HG03378 (cell line): ENCODE measurements at regions not wholly inside any gene's neighbourhood (a gene's known extent, or its start where the extent isn't known, plus 50 kb on each side); places are given as distances from the start of the nearest gene placed in this dataset.

ENCODE experiments used
- ATAC-seq: cut with Tn5 transposase; IDR thresholded peaks from one replicate; pipeline ENCODE4 v1.9.1; 2021; ENCODE audit warnings: mild to moderate bottlenecking, moderate library complexity; ENCODE audit not compliant: unreplicated experiment

- no peak for ATAC-seq
These were observed 546.5 kb upstream of the SEMA3D start for GRCh38 chr7:85733169-85733915.

GRCh38 chr7:85730012-85730411, 543.2 kb upstream of the SEMA3D start:
- no peak for ATAC-seq

DNA sequence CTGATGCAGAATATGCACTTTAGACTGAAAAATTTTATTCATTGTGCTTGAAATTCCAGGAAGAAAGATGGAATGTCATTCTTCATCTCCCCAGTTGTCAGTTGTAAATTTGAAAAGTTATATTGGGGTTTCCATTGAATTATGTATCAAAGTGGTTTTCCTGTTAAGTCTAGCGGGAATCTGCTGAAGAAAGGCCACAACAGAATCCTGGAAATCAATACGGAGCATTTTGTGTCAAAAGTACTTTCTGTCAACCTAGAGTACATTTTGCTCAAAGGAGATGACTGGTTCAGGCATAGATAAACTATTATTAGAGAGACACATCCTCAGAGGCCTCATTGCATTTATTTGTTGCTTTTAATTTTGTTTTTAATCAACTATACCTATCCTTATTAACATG, 538.2 kb upstream of the SEMA3D start:
- no peak for ATAC-seq

DNA sequence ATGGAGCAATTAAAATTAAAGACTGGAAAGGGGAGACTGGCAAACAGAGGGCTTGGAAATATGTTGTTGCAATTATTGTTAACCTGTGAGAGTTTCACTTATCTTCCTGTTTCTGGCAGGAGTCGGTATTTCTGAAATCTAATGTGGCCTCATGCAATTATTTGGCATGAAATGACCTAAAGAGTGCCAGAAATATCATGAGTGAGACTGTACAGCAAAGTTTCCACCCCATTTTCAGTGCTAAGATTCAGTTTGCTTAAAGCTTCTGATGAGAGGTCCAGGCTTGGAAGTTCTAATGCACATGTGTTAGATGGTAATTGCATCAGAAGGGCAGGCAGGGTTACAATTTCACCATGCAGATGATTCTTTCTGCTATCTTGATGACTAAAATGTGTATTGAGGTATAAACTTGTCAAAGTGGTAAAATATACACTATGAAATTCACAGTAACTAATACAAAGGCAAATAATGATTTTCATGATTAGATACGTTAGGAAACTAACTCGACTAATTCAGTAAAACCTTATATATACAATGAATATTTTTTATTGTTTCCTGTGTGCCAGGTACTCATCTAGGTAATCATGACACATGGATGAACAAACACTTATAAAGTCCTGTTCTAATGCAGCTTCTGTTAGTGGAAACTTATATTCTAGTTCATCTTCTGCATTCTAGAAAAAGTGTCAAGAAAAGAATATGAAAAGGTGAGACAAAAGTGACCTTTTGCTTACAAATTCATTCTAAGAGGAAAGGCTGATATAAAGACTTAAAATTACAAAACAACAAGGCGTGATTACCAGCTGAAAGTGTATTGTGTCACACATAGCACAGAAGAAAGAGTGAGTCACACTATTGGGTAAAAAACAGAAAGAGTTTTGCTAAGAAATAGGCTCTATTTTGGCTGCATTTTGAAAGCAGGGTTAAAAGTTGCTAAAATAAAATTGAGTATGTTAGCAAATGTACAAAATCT, 533.4 kb upstream of the SEMA3D start:
- ATAC-seq = no peak

DNA sequence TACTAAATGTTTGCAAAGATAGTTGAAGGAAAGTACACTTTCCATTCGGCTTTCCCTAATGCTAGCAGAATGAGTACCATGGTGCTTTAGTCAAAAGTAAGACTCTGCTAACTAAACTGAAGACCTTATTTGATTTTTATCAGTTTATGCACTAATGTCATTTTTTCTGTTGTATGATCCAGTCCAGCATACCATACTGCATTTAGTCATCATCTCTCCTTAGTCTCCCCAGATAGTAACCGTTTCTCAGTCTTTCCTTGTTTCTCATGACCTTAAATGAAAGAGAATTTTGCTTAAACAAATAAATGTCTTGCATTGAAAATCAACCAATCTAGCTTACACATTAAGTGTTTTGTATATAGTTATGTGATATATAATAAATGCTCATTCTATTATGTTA, 529.5 kb upstream of the SEMA3D start:
- no peak for ATAC-seq

DNA sequence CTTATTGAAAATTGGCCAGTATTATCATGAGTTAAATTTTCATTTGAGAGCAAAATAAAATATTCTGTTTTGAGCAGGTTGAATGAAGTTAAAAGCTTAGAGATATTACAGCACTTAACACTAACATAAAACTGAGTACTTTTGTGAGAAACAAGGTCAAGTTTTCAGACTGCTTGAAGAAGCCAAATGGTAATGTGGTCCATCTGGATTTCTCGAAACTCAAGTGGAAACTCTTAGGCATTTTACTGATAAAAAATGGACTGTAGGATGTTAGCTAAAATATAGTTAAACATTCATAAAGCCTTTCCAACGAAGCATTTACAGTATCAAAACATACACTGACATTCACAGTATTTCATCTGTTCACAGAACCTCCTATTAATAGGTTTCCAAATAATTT, 528.1 kb upstream of the SEMA3D start:
- ATAC-seq = no peak

DNA sequence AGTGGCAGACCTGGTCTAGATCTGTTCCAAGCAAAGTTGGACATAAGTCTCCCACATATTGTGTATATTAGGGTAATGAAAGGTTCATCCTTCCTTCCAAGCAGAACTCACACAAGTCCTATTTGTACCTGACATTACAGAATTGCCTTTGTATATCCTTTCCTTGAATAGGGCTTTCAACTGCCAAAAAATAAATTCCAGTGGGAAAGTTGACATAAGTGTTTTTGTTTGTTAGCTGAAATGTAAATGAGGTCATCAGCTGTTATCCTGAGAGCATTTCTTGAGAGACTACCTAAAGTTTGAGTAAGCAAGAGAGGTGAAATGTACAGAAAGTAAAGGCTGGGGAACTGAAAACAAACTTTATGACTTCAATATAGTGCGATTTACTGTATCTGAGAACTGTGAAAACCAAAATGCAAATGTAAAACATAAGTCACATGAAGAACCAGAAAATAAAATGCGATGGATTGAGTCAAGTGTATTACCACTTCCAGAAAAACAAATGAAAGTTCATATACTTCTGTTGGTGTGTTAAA, 527.3 kb upstream of the SEMA3D start:
- ATAC-seq = no peak

DNA sequence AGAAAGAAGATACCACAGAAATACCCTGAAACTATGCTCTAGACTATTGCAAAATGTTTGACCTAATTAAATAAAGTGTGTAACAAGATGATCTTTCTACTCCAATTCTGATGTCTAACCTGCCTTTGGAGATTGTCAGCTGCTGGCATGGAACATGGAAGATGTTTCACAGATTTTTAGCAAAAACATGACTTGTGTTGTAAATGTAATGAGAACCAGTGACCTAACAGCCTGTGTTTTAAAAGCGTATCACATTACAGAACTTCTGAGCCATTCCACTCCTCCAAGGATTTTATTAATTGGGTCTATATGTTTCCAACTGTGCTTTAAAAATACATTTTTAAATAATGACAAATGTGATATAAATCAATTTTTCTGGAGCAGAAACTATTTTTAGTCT, 526.3 kb upstream of the SEMA3D start:
- ATAC-seq = no peak

DNA sequence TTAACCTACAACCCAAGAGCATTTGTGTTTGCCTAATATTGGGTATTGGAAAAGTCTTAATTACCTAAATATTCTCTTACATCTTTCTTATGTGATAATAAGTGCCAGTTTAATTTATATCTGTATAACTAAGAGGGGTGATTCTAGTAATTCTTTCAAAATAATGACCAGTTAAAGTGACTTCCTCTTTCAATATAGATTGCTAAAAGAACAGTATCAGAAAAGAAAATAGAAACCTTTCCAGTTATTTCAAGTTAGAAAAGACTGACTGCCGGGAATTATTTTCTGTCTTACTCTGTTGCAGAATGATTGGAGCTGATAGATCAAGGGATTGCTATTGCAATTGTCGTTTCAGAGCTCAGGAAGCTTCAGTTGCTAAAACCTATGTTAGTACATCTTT, 525.0 kb upstream of the SEMA3D start:
- no peak for ATAC-seq

- ATAC-seq = no peak
These were observed 524.1 kb upstream of the SEMA3D start for GRCh38 chr7:85710960-85711359.

DNA sequence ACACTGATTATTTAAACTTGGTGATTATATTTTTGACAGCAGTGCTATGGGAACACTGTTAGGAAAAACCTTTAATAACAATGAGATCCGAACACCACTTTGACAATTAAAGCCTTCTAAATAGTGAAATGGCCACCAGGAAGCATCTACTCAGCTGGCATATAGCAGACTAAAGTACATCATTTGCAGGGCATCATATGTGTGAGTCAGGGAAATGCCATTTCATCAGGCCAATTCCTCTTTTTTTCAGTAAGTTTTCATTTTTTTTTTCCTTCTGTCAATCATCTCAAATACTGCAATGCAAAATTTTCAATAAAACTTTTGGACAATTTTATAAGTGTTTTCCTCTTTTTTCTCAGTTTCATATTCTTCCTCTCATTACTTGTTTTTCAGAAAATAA, 521.4 kb upstream of the SEMA3D start:
- no peak for ATAC-seq

- ATAC-seq = no peak
These were observed 518.2 kb upstream of the SEMA3D start for GRCh38 chr7:85705076-85705475.

GRCh38 chr7:85703251-85704010, 516.6 kb upstream of the SEMA3D start:
- no peak for ATAC-seq

DNA sequence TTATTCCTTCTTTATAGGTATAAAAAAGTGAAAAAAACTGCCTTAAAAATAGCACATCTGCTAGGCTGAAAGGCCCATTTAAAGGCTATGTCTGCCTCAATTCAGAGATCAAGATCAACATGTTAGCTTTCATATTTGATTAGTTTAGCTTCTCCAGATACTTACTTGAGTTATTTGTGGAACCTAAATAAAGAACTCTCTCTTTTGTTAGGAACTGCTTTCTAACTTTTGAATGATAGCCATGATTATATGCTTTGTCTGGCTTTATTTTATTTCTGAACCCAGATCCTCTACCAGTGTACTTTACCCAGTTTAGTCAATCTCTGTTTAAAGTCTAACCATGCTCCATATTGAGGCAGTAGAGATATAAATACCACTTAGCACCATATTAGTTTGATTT, 515.5 kb upstream of the SEMA3D start:
- no peak for ATAC-seq

DNA sequence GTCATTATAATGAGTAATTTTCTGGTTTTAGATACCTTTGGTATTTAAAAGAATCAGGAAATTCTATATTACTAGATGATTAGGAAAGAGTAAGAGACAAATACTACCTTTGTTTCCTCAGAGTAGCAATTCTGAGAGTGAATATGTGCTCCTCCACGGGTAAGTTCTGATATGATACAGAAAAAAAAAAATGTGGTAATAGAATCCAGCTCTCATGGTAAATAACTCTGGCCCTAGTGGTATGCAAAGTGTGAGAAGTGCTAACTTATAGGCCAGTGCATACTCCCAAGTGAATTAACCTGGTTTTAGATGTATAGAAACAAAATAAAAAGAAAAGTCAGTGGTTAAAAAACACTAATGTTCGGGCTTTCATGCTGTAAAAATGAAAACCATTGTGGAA, 512.6 kb upstream of the SEMA3D start:
- ATAC-seq = no peak

DNA sequence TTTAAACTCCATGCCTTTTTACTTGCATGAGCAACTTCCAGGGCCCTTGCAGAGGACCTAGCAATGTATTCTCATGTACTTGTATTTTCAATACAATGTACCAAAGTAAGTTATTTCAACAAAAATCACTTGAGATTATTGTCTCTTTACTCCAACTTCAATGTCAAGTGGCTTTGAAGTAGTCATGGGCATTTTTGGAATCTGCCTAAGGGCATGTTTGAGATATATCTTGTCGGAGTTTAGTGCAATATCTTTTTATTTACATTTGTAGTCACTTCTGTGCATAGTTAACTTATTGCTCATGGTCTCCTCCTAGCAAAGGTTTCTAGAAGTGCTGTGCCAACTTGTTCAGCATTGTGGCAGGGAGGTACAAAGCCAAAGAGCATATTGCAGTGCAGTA, 508.7 kb upstream of the SEMA3D start:
- no peak for ATAC-seq

- no peak for ATAC-seq
These were observed 508.2 kb upstream of the SEMA3D start for GRCh38 chr7:85695041-85695440.

DNA sequence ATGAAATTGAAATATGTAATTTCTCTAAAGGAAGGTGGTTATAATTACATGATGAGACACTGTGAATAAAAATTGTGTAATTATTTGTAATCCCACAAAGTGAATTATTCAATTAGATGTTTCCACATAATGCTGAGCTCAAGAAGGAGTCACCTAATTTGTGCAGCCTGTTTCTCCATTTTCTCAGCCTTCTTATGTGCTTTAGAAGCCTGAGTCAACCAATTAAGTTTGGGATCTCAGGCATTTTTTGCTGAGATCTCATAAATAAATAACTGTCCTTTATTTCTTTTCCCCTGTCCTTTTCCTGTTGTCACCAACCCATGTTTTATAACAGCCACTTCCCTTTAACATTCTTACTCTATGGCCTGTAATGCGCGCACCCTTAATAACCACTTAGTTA, 506.5 kb upstream of the SEMA3D start:
- no peak for ATAC-seq

DNA sequence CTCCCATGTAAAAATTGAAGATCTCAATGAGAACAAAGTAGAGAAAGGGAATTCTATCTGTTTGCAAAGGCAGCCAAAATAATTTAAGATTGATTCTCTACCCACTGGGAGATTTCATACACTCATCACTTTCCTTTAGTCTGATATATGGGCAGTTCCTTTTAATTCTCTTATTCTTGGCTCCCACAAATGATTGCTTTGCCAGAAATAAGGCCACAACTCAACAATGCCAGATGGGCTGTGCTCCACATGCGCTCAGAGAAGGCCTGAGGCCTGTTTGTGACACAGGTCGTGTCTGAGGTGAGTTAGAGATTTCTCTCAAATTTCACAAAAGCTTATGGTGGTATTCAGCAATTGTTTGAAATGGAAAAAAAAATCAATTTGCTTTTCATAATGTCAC, 501.9 kb upstream of the SEMA3D start:
- ATAC-seq = no peak

GRCh38 chr7:85686401-85687181, 499.7 kb upstream of the SEMA3D start:
- ATAC-seq = no peak
